ENCODE measurements at regions not wholly inside any gene's neighbourhood (a gene's known extent, or its start where the extent isn't known, plus 50 kb on each side); places are given as distances from the start of the nearest gene placed in this dataset.

DNA sequence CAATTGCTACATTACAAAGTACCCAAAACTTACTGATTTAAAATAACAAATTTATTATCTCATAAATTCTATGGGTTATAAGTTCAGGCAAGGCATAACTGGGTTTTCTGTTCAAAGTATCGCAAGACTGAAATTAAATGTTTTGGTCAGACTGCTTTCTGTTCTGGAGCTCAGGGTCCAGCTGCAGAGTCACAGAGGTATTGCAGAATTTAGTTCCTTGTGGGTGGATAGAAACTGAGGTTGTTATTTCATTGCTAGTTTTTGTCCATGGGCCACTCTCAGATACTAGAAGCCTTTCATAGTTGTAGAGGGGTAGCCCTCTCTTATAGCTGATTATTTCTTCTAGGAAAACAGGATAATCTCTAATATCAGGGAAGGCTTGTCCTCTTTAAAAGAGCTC is 467.9 kb downstream of the TRHDE start:
- TF ChIP-seq, protein P1, sequence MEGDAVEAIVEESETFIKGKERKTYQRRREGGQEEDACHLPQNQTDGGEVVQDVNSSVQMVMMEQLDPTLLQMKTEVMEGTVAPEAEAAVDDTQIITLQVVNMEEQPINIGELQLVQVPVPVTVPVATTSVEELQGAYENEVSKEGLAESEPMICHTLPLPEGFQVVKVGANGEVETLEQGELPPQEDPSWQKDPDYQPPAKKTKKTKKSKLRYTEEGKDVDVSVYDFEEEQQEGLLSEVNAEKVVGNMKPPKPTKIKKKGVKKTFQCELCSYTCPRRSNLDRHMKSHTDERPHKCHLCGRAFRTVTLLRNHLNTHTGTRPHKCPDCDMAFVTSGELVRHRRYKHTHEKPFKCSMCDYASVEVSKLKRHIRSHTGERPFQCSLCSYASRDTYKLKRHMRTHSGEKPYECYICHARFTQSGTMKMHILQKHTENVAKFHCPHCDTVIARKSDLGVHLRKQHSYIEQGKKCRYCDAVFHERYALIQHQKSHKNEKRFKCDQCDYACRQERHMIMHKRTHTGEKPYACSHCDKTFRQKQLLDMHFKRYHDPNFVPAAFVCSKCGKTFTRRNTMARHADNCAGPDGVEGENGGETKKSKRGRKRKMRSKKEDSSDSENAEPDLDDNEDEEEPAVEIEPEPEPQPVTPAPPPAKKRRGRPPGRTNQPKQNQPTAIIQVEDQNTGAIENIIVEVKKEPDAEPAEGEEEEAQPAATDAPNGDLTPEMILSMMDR (conservative IDR thresholded peaks at IDR 0.05), result no peak
- no peak for TF ChIP-seq EZH2 (IDR thresholded peaks at IDR 0.05; ENCODE audit: low read depth)
